DOHH2 (cell line): ENCODE measurements at regions not wholly inside any gene's neighbourhood (a gene's known extent, or its start where the extent isn't known, plus 50 kb on each side); places are given as distances from the start of the nearest gene placed in this dataset.

Source experiments
- H3F3A ChIP-seq: fragments of 200-600 bp; sonication (generic), shearing (Covaris generic); 2 replicates; pipeline ENCODE4 v1.6.0; 2016; ENCODE audit warnings: antibody characterized with exemption, mild to moderate bottlenecking; ENCODE audit not compliant: control insufficient read depth, insufficient read depth
- H3K27ac ChIP-seq: fragments of 200-600 bp; sonication (generic); 2 replicates; pipeline ENCODE4 v1.5.1; 2014; ENCODE audit warnings: low read depth, mild to moderate bottlenecking, low read length, moderate library complexity
- H3K27me3 ChIP-seq: fragments of 200-600 bp; sonication (generic); 2 replicates; pipeline ENCODE4 v1.6.1; 2014; ENCODE audit warnings: mild to moderate bottlenecking, low read length, mixed read lengths; ENCODE audit not compliant: control insufficient read depth
- H3K36me3 ChIP-seq: fragments of 200-600 bp; sonication (generic); 2 replicates; pipeline ENCODE4 v1.6.1; 2014; ENCODE audit warnings: mild to moderate bottlenecking, low read length, moderate library complexity, mixed read lengths; ENCODE audit not compliant: control insufficient read depth
- H3K4me1 ChIP-seq: fragments of 200-600 bp; sonication (generic); 2 replicates; pipeline ENCODE4 v1.6.1; 2014; ENCODE audit warnings: mild to moderate bottlenecking, low read length, mixed read lengths; ENCODE audit not compliant: control insufficient read depth
- H3K4me2 ChIP-seq: fragments of 200-600 bp; sonication (generic); 2 replicates; pipeline ENCODE4 v1.6.0; 2014; ENCODE audit warnings: mild to moderate bottlenecking, low read length, moderate library complexity
- H3K4me3 ChIP-seq: fragments of 200-600 bp; sonication (generic); 2 replicates; pipeline ENCODE4 v1.5.1; 2014; ENCODE audit warnings: mild to moderate bottlenecking, low read length, mixed read lengths
- H3K79me2 ChIP-seq: fragments of 200-600 bp; sonication (generic); 2 replicates; pipeline ENCODE4 v1.6.1; 2014; ENCODE audit warnings: mild to moderate bottlenecking, low read length, mixed read lengths; ENCODE audit not compliant: control insufficient read depth
- H3K9me2 ChIP-seq: fragments of 200-600 bp; sonication (generic); replicated peaks from 2 replicates; pipeline ENCODE4 v1.6.1; 2014; ENCODE audit warnings: mild to moderate bottlenecking, low read length, mixed read lengths; ENCODE audit not compliant: control insufficient read depth
- H3K9me3 ChIP-seq: fragments of 200-600 bp; sonication (generic); 2 replicates; pipeline ENCODE4 v1.6.1; 2014; ENCODE audit warnings: antibody characterized with exemption, low read length, mixed read lengths; ENCODE audit not compliant: control insufficient read depth, insufficient read depth
- H4K20me1 ChIP-seq: fragments of 200-600 bp; sonication (generic); 2 replicates; pipeline ENCODE4 v1.6.0; 2014; ENCODE audit warnings: low read depth, mild to moderate bottlenecking, antibody characterized with exemption, low read length, moderate library complexity; ENCODE audit not compliant: control insufficient read depth, insufficient read depth
- EZH2phosphoT487 ChIP-seq: fragments of 200-600 bp; sonication (generic); IDR thresholded peaks from 2 replicates; pipeline ENCODE4 v1.6.1; 2017; ENCODE audit warnings: borderline replicate concordance, mild to moderate bottlenecking, antibody characterized with exemption, low read length, moderate library complexity, mixed read lengths
- TF ChIP-seq, protein P1 (sequence below): fragments of 200-600 bp; sonication (generic); IDR thresholded peaks from one replicate; pipeline ENCODE4 v1.5.1; 2014; ENCODE audit warnings: antibody characterized with exemption, mild to moderate bottlenecking, low read depth, low read length; ENCODE audit not compliant: poor library complexity, severe bottlenecking

DNA sequence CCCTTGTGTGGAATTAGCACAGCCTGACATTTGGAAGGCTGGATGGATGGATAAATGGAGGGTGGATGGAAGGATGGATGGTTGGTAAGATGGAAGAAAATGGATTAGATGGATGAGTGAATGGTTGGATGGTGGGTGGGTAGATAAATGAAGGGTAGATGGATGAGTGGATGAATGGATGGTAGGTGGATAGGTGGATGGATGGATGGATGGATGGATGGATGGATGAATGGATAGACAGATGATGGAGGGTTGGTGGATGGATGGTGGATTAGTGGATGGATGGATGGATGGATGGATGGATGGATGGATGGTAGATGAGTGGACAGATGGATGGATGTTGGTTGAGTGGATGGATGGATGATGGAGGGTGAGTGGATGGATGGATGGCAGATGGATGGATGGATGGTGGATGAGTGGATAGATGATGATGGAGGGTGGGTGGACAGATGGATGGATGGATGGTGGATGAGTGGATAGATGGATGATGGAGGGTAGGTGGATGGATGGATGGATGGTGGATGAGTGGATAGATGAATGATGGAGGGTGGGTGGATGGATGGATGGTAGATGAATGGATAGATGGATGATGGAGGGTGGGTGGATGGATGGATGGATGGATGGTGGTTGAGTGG, 175.6 kb upstream of the PPP1R26 start:
- no peaks in the 10 kb centered on the region for H3F3A ChIP-seq
- no peak for TF ChIP-seq EZH2phosphoT487
- TF ChIP-seq, protein P1, sequence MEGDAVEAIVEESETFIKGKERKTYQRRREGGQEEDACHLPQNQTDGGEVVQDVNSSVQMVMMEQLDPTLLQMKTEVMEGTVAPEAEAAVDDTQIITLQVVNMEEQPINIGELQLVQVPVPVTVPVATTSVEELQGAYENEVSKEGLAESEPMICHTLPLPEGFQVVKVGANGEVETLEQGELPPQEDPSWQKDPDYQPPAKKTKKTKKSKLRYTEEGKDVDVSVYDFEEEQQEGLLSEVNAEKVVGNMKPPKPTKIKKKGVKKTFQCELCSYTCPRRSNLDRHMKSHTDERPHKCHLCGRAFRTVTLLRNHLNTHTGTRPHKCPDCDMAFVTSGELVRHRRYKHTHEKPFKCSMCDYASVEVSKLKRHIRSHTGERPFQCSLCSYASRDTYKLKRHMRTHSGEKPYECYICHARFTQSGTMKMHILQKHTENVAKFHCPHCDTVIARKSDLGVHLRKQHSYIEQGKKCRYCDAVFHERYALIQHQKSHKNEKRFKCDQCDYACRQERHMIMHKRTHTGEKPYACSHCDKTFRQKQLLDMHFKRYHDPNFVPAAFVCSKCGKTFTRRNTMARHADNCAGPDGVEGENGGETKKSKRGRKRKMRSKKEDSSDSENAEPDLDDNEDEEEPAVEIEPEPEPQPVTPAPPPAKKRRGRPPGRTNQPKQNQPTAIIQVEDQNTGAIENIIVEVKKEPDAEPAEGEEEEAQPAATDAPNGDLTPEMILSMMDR: no peak
- no peaks in the 10 kb centered on the region for H3K9me3 ChIP-seq
- no peaks in the 10 kb centered on the region for H3K9me2 ChIP-seq
- no peaks in the 10 kb centered on the region for H3K79me2 ChIP-seq
- no peaks in the 10 kb centered on the region for H3K36me3 ChIP-seq
- no peak overlapping the region for H3K4me2 ChIP-seq
- no peak overlapping the region for H3K27ac ChIP-seq
- no peaks in the 10 kb centered on the region for H3K27me3 ChIP-seq
- H3K4me3 ChIP-seq: no peak overlapping the region
- no peaks in the 10 kb centered on the region for H3K4me1 ChIP-seq
- no peaks in the 10 kb centered on the region for H4K20me1 ChIP-seq

DNA sequence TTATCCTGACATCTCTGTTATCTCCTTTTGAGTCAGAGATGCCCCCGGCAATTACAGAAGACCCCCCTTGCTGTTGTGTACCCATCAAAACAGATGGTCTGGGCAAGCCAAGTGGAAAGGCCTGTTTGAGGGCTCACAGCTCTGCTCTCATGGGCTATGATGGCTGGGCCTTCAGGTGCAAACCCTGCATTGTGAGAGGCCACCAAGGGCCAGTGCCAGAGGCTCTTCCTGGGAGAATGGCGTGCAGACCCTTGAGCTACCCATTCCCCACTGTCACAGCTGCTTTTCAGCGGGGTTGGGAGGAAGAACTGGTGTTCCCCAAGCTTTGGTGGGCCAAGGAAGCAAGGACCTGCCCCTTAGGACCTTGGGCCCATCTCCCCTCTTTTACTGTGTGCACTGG, 174.7 kb upstream of the PPP1R26 start:
- TF ChIP-seq, protein P1: no peak
- no peak for TF ChIP-seq EZH2phosphoT487
- Histone ChIP-seq H3K79me2 (no peaks in the 10 kb centered on the region), H3K27me3 (no peaks in the 10 kb centered on the region), H3K36me3 (no peaks in the 10 kb centered on the region), H3K9me2 (no peaks in the 10 kb centered on the region), H3K27ac (no peak overlapping the region), H3F3A (no peaks in the 10 kb centered on the region), H3K4me2 (no peak overlapping the region), H3K4me1 (no peaks in the 10 kb centered on the region), H3K4me3 (no peak overlapping the region), H3K9me3 (no peaks in the 10 kb centered on the region), H4K20me1 (no peaks in the 10 kb centered on the region)

DNA sequence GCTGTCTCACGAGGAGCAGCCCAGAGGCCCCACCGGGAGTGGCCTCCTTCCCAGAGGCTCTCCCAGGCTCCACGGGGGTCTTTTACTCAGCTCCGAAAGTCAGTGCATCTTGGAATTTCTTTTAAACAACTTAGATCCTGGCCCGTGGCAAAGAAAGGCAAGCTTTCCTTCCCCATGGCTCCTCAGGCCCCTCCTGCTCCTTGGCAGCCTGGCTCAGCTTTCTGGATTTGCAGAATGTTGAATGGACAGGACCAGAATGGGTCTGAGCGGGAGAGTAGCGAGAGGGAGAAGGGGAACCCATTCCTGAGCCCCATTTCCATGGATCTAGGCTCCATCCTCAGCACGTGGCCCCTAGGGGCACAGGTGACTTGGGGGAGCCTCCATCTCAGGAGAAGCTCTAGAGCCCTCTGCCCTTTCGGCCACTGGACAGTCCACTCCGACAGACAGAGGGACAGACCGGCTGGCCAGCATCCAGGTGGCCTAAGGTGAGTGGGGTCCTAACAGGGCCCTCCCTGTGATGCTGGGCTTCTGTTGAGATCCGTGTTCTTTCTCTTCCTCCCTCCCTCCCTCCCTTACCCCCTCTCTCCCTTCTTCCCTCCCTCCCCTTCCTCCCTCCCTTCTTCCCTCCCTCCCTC, 173.9 kb upstream of the PPP1R26 start:
- TF ChIP-seq EZH2phosphoT487: no peak
- TF ChIP-seq, protein P1: no peak
- Histone ChIP-seq H3K4me2 (no peak overlapping the region), H3K27ac (no peak overlapping the region), H3K9me2 (no peaks in the 10 kb centered on the region), H3K9me3 (no peaks in the 10 kb centered on the region), H3F3A (no peaks in the 10 kb centered on the region), H3K27me3 (no peaks in the 10 kb centered on the region), H3K4me3 (no peak overlapping the region), H3K4me1 (no peaks in the 10 kb centered on the region), H3K79me2 (no peaks in the 10 kb centered on the region), H4K20me1 (no peaks in the 10 kb centered on the region), H3K36me3 (no peaks in the 10 kb centered on the region)
